ENCODE measurements at regions not wholly inside any gene's neighbourhood (a gene's known extent, or its start where the extent isn't known, plus 50 kb on each side); places are given as distances from the start of the nearest gene placed in this dataset.

GRCh38 chr3:70899816-70900215 is 587.4 kb upstream of the MDFIC2 start:
- no peak for DNase-seq

- no peak for DNase-seq
Measured at GRCh38 chr3:70890020-70890394, 577.6 kb upstream of the MDFIC2 start.

- no peak for DNase-seq
Measured at GRCh38 chr3:70889162-70890019, 577.0 kb upstream of the MDFIC2 start.

GRCh38 chr3:70885636-70886035 is 573.2 kb upstream of the MDFIC2 start:
- DNase-seq = no peak

- no peak for DNase-seq
Measured at GRCh38 chr3:70882104-70882503, 569.7 kb upstream of the MDFIC2 start.

- DNase-seq = no peak
Measured at GRCh38 chr3:70880421-70880820, 568.0 kb upstream of the MDFIC2 start.

GRCh38 chr3:70876154-70876553 is 563.7 kb upstream of the MDFIC2 start:
- DNase-seq = no peak

GRCh38 chr3:70874196-70874595 is 561.8 kb upstream of the MDFIC2 start:
- no peak for DNase-seq

GRCh38 chr3:70873686-70874085 is 561.2 kb upstream of the MDFIC2 start:
- no peak for DNase-seq

- DNase-seq = no peak
Measured at GRCh38 chr3:70871909-70872656, 559.6 kb upstream of the MDFIC2 start.

- DNase-seq = no peak
Measured at GRCh38 chr3:70870576-70870975, 558.1 kb upstream of the MDFIC2 start.

GRCh38 chr3:70868561-70868960 is 556.1 kb upstream of the MDFIC2 start:
- no peak for DNase-seq

- no peak for DNase-seq
Measured at GRCh38 chr3:70863049-70863448, 550.6 kb upstream of the MDFIC2 start.

GRCh38 chr3:70861855-70862254 is 549.4 kb upstream of the MDFIC2 start:
- DNase-seq = no peak

- no peak for DNase-seq
Measured at GRCh38 chr3:70861234-70861633, 548.8 kb upstream of the MDFIC2 start.

GRCh38 chr3:70857916-70858315 is 545.5 kb upstream of the MDFIC2 start:
- DNase-seq = no peak

GRCh38 chr3:70856414-70857162 is 544.1 kb upstream of the MDFIC2 start:
- DNase-seq = no peak

GRCh38 chr3:70855149-70855548 is 542.7 kb upstream of the MDFIC2 start:
- DNase-seq = no peak

GRCh38 chr3:70854108-70854507 is 541.7 kb upstream of the MDFIC2 start:
- no peak for DNase-seq

GRCh38 chr3:70853161-70853944 is 540.9 kb upstream of the MDFIC2 start:
- DNase-seq = no peak

GRCh38 chr3:70849911-70850699 is 537.7 kb upstream of the MDFIC2 start:
- no peak for DNase-seq

Measured in stimulated activated naive CD4-positive, alpha-beta T cell treated with Interleukin-2 at 50 U/mL for 16 hours (primary cell).